SK-N-SH (cell line): ENCODE measurements at regions not wholly inside any gene's neighbourhood (a gene's known extent, or its start where the extent isn't known, plus 50 kb on each side); places are given as distances from the start of the nearest gene placed in this dataset.

Experiments used
- CTCF ChIP-seq: fragments of 200-600 bp; sonication (generic); IDR thresholded peaks from 2 replicates; pipeline ENCODE4 v1.6.1; 2017; ENCODE audit warnings: antibody characterized with exemption, mild to moderate bottlenecking, moderate library complexity
- JUND ChIP-seq: IDR thresholded peaks from 2 replicates; pipeline ENCODE4 v1.4.0; 2012

GRCh38 chr2:12199491-12200211 lies 453.2 kb downstream of the LPIN1 start:
- no peak for TF ChIP-seq CTCF
- no peak for TF ChIP-seq JUND
